ENCODE measurements at regions not wholly inside any gene's neighbourhood (a gene's known extent, or its start where the extent isn't known, plus 50 kb on each side); places are given as distances from the start of the nearest gene placed in this dataset.

- no peak for DNase-seq
These were observed 1158.5 kb downstream of the CDH18 start for GRCh38 chr5:18829539-18829938.

- DNase-seq = no peak
These were observed 1137.8 kb downstream of the CDH18 start for GRCh38 chr5:18850216-18850615.

DNA sequence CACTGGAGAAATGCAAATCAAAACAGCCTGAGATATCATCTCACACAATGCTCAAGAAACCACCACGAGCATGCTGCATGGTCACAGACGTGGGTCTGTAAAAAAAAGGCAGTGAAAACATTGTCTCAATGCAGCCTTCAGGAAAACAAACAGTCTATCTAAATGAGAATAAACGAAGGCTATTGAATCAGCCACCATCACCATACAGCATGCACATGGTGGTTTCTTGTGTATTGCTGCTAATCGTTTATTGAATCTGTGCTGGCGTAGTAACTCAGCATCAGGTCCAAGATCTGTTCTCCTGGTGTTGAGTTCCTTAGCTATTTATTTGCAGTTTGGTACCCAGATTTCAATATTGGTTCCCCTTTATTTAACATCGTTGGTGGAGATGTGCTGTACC is 1115.0 kb downstream of the CDH18 start:
- DNase-seq = no peak

GRCh38 chr5:18876565-18876964 is 1111.4 kb downstream of the CDH18 start:
- no peak for DNase-seq

GRCh38 chr5:18881615-18882014 is 1106.4 kb downstream of the CDH18 start:
- DNase-seq = no peak

DNA sequence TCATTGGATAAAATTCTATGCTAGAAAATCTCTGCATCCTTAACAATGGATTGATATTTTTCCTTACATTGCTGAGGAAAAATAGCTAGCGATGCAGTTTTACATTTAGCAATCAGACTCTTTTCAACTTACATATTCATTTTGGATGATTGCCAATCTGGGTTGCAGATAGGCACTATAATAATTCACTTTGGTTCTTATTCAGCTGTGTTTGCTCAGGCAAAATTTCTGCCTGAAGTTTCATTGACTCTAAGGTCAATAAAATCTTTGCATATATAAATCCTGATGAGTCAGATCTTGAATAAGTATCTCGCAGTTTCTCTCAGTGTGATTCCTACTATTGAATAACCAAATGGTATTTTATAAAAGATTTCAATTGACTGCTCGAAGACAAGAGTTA is 1105.8 kb downstream of the CDH18 start:
- no peak for DNase-seq

- DNase-seq = no peak
These were observed 1099.2 kb downstream of the CDH18 start for GRCh38 chr5:18888821-18889220.

DNA sequence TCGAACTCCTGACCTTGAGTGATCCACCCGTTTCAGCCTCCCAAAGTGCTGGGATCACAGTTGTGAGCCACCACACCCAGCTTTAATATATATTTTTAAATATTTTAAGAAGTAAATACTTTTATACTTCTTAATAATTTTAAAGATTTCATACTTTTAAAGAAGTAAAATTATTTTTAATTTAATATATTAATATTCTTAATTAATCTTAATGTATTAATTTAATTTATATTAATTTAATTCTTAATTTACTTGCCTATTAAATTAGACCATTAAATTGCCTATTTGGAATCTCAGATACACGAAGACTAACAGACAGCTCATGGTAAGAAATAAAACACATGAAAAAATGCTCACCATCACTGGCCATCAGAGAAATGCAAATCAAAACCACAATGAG is 1087.4 kb downstream of the CDH18 start:
- DNase-seq = no peak

DNA sequence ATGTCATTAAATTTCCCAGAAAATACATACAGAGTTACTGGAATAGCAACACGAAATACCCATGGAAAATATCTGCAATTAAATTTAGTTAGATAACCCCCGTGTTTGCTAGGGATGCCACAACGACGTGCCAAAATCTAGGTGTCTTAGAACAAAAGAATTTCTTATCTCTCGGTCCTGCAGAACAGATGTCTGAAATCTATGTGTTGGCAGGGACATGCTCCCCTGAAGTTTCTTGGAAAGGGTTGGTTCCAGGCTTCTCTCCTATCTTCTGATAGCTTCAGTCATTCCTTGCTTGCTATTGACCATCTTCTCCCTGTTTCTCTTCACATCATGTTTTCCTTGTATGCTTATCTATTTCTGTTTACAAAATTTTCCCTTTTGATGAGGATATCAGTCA is 1067.0 kb downstream of the CDH18 start:
- DNase-seq = no peak

GRCh38 chr5:18932081-18932480 is 1055.9 kb downstream of the CDH18 start:
- DNase-seq = no peak

- no peak for DNase-seq
These were observed 1043.2 kb downstream of the CDH18 start for GRCh38 chr5:18944771-18945170.

DNA sequence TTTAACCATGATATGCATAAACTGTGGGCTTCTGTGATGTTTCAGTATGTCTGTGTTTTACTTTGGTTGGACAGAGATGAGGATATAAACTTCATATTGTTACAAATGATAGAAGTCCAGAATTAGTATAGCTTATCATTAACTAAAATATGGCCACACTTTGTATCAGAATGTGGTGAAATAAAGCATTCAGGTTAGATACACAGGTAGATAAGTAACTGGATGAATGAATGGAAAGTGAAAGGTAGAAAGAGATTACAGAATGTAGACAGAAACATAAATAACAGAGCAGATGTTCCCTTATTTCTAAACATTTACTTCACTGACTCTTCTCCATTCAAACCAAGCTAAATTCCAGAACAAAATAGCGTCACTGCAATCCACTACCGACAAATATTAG is 1033.8 kb downstream of the CDH18 start:
- DNase-seq = no peak

- no peak for DNase-seq
These were observed 1028.5 kb downstream of the CDH18 start for GRCh38 chr5:18959535-18959934.

DNA sequence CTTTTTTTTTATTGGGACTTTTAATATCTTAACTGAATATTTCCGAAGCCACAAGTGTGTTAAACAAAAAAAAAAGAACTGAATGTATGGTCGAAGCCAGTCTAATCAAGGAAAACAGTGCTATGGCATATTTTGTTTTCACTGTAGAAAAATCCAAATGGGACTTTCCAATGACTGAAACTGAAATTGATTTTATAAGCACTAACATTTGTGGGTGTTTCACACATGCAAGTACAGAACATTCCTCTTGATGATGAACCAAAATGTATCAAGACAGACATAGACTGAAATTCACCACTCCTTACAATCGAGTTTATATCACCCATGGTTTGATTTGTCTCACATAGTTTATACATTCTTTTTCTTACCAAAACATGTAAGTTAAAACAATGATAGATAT is 1026.8 kb downstream of the CDH18 start:
- DNase-seq = no peak

DNA sequence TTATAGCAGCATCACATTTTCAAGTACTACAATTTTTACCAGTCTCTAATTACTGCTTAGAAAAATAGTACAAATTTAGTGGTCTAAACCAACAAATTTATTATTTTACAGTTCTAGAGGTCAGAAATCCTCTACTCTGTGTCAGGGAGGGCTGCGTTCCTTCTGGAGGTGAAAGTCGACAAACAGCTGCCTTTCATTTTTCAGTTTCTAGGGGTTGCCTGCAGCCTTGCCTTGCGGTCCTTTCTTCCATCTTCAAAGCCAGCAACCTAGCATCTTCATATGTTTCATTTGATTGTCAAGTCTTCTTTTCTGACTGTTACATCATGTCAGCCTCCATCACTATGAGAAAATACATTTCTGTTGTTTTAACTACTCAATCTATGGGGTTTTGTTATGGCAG is 1022.1 kb downstream of the CDH18 start:
- no peak for DNase-seq

- DNase-seq = no peak
These were observed 1020.4 kb downstream of the CDH18 start for GRCh38 chr5:18967637-18968036.

- DNase-seq = no peak
These were observed 1019.0 kb downstream of the CDH18 start for GRCh38 chr5:18968966-18969365.

- DNase-seq = no peak
These were observed 1018.0 kb downstream of the CDH18 start for GRCh38 chr5:18970000-18970399.

GRCh38 chr5:18972177-18972576 is 1015.8 kb downstream of the CDH18 start:
- no peak for DNase-seq

- no peak for DNase-seq
These were observed 1012.4 kb downstream of the CDH18 start for GRCh38 chr5:18975624-18976023.

GRCh38 chr5:18977880-18978279 is 1010.1 kb downstream of the CDH18 start:
- DNase-seq = no peak

DNA sequence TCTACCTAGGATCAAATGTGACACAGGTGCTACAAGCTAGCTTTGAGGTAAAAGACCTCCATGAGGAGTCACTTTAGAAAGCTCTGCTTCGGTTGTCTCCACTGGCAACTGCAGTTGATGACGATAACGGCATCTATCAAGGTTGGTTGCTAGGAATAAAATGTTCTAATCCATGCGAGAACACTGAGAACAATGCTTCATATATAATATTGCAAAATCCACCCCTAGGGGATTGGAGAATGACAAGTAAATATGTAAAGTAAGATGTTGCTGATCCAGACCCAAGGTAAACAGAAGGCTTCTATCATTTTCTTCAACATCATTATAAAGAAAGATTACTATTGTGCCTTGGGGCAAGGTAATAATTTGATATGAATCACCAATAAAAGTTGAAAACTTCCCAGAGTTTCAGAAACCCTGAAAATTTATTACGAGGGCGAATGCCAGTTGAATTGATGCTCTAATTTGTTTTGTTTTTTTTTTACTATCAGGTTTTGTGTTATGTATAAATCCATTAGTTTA is 1003.4 kb downstream of the CDH18 start:
- DNase-seq = no peak

GRCh38 chr5:18985171-18985758 is 1002.7 kb downstream of the CDH18 start:
- DNase-seq = no peak

- no peak for DNase-seq
These were observed 1000.9 kb downstream of the CDH18 start for GRCh38 chr5:18987101-18987500.

GRCh38 chr5:18990852-18991251 is 997.1 kb downstream of the CDH18 start:
- DNase-seq = no peak

- DNase-seq = no peak
These were observed 995.7 kb downstream of the CDH18 start for GRCh38 chr5:18992264-18992663.

Measured in activated T-cell treated with anti-CD3 and anti-CD28 coated beads for 4 hours (primary cell).